B cell (primary cell): ENCODE measurements at regions not wholly inside any gene's neighbourhood (a gene's known extent, or its start where the extent isn't known, plus 50 kb on each side); places are given as distances from the start of the nearest gene placed in this dataset.

Experiments used
- CTCF ChIP-seq: fragments of 200-600 bp; IDR thresholded peaks from one replicate; pipeline ENCODE4 v1.8.0; 2022; ENCODE audit warnings: antibody characterized with exemption, mild to moderate bottlenecking
- EZH2 ChIP-seq: IDR thresholded peaks from 2 replicates; pipeline ENCODE4 v1.6.1; 2012; ENCODE audit warnings: borderline replicate concordance, low read depth, mild to moderate bottlenecking, moderate library complexity, low read length; ENCODE audit not compliant: insufficient read depth, poor library complexity, severe bottlenecking

GRCh38 chr5:127206320-127207113, 84.1 kb upstream of the MEGF10 start:
- TF ChIP-seq EZH2 = no peak
- no peak for TF ChIP-seq CTCF
